BLaER1 (cell line): ENCODE measurements at regions not wholly inside any gene's neighbourhood (a gene's known extent, or its start where the extent isn't known, plus 50 kb on each side); places are given as distances from the start of the nearest gene placed in this dataset.

Source experiments
- H3K27ac ChIP-seq: shearing (Covaris generic); formaldehyde crosslinking; 2 replicates; pipeline ENCODE4 v1.8.1; 2022
- H3K27me3 ChIP-seq: shearing (Covaris generic); formaldehyde crosslinking; 2 replicates; pipeline ENCODE4 v1.8.1; 2022
- H3K36me3 ChIP-seq: shearing (Covaris generic); formaldehyde crosslinking; 2 replicates; pipeline ENCODE4 v1.8.1; 2022
- H3K4me1 ChIP-seq: shearing (Covaris generic); formaldehyde crosslinking; 2 replicates; pipeline ENCODE4 v1.8.1; 2022
- H3K4me2 ChIP-seq: shearing (Covaris generic); formaldehyde crosslinking; 2 replicates; pipeline ENCODE4 v1.8.1; 2022
- H3K4me3 ChIP-seq: shearing (Covaris generic); formaldehyde crosslinking; 2 replicates; pipeline ENCODE4 v1.8.1; 2022
- H3K9ac ChIP-seq: shearing (Covaris generic); formaldehyde crosslinking; 2 replicates; pipeline ENCODE4 v1.8.1; 2022
- H3K9me3 ChIP-seq: shearing (Covaris generic); formaldehyde crosslinking; 2 replicates; pipeline ENCODE4 v1.8.1; 2022
- H4K20me1 ChIP-seq: shearing (Covaris generic); formaldehyde crosslinking; 2 replicates; pipeline ENCODE4 v1.8.1; 2022
- Cebpa-rat ChIP-seq: shearing (Covaris generic); IDR thresholded peaks from 2 replicates; pipeline ENCODE4 v1.8.1; 2022

- Histone ChIP-seq H3K36me3 (no peaks in the 10 kb centered on the region), H4K20me1 (no peaks in the 10 kb centered on the region), H3K4me1 (peaks cover 23% of the 10 kb centered on the region), H3K4me3 (no peak overlapping the region), H3K9ac (no peak overlapping the region), H3K27ac (no peak overlapping the region), H3K9me3 (peaks cover 8% of the 10 kb centered on the region; the same call in 1 of the 2 replicates), H3K27me3 (no peaks in the 10 kb centered on the region), H3K4me2 (no peak overlapping the region)
- no peak for TF ChIP-seq Cebpa-rat
Observed at GRCh38 chr2:160650196-160651118, 156.8 kb upstream of the RBMS1 start.

- Histone ChIP-seq H4K20me1 (no peaks in the 10 kb centered on the region), H3K4me3 (no peak overlapping the region), H3K36me3 (no peaks in the 10 kb centered on the region), H3K4me1 (peaks cover 23% of the 10 kb centered on the region), H3K27me3 (no peaks in the 10 kb centered on the region), H3K9ac (no peak overlapping the region; the same call in 1 of the 2 replicates), H3K4me2 (peak overlapping the region; percentile 48), H3K27ac (peak overlapping the region; percentile 14; the same call in 1 of the 2 replicates), H3K9me3 (peaks cover 8% of the 10 kb centered on the region; the same call in 1 of the 2 replicates)
- TF ChIP-seq Cebpa-rat: no peak
Observed at GRCh38 chr2:160651416-160652200, 158.0 kb upstream of the RBMS1 start.

GRCh38 chr2:160652236-160652635 lies 158.6 kb upstream of the RBMS1 start:
- Histone ChIP-seq H3K9me3 (peaks cover 8% of the 10 kb centered on the region; the same call in 1 of the 2 replicates), H3K9ac (no peak overlapping the region; the same call in 1 of the 2 replicates), H3K4me3 (no peak overlapping the region), H3K4me1 (peaks cover 23% of the 10 kb centered on the region), H3K27me3 (no peaks in the 10 kb centered on the region), H3K36me3 (no peaks in the 10 kb centered on the region), H3K4me2 (peak overlapping the region; percentile 48), H3K27ac (peak overlapping the region; percentile 14; the same call in 1 of the 2 replicates), H4K20me1 (no peaks in the 10 kb centered on the region)
- TF ChIP-seq Cebpa-rat: no peak

- Histone ChIP-seq H3K4me2 (no peak overlapping the region), H3K4me1 (peaks cover 8% of the 10 kb centered on the region), H3K9me3 (no peaks in the 10 kb centered on the region), H3K9ac (no peak overlapping the region), H3K27me3 (no peaks in the 10 kb centered on the region), H3K27ac (no peak overlapping the region), H3K4me3 (no peak overlapping the region), H4K20me1 (no peaks in the 10 kb centered on the region), H3K36me3 (no peaks in the 10 kb centered on the region)
- TF ChIP-seq Cebpa-rat: no peak
Observed at GRCh38 chr2:160657196-160657595, 163.6 kb upstream of the RBMS1 start.

GRCh38 chr2:160658851-160659250 lies 165.2 kb upstream of the RBMS1 start:
- Histone ChIP-seq H3K9me3 (no peaks in the 10 kb centered on the region), H3K36me3 (no peaks in the 10 kb centered on the region), H3K4me1 (no peaks in the 10 kb centered on the region), H3K4me3 (no peak overlapping the region), H3K27me3 (no peaks in the 10 kb centered on the region), H3K9ac (no peak overlapping the region), H3K27ac (no peak overlapping the region), H3K4me2 (no peak overlapping the region), H4K20me1 (no peaks in the 10 kb centered on the region)
- TF ChIP-seq Cebpa-rat: no peak

GRCh38 chr2:160660741-160661140 lies 167.1 kb upstream of the RBMS1 start:
- H3K36me3 ChIP-seq: no peaks in the 10 kb centered on the region
- no peak overlapping the region for H3K4me3 ChIP-seq
- no peak overlapping the region for H3K4me2 ChIP-seq
- H3K9me3 ChIP-seq: no peaks in the 10 kb centered on the region
- TF ChIP-seq Cebpa-rat: no peak
- no peak overlapping the region for H3K27ac ChIP-seq
- H3K27me3 ChIP-seq: no peaks in the 10 kb centered on the region
- H3K9ac ChIP-seq: no peak overlapping the region
- peaks cover 2% of the 10 kb centered on the region for H3K4me1 ChIP-seq
- H4K20me1 ChIP-seq: no peaks in the 10 kb centered on the region

GRCh38 chr2:160664603-160665140 lies 171.1 kb upstream of the RBMS1 start:
- H4K20me1 ChIP-seq: no peaks in the 10 kb centered on the region
- no peak overlapping the region for H3K27ac ChIP-seq
- no peaks in the 10 kb centered on the region for H3K9me3 ChIP-seq
- no peak overlapping the region for H3K4me3 ChIP-seq
- H3K27me3 ChIP-seq: no peaks in the 10 kb centered on the region
- H3K9ac ChIP-seq: no peak overlapping the region
- no peak overlapping the region for H3K4me2 ChIP-seq
- TF ChIP-seq Cebpa-rat: no peak
- H3K4me1 ChIP-seq: peaks cover 16% of the 10 kb centered on the region
- H3K36me3 ChIP-seq: no peaks in the 10 kb centered on the region

GRCh38 chr2:160666154-160667060 lies 172.8 kb upstream of the RBMS1 start:
- H3K9ac ChIP-seq: no peak overlapping the region; the same call in 1 of the 2 replicates
- peak overlapping the region; percentile 50 for H3K4me2 ChIP-seq

GRCh38 chr2:160667811-160668210 lies 174.2 kb upstream of the RBMS1 start:
- no peak for TF ChIP-seq Cebpa-rat
- Histone ChIP-seq H3K36me3 (no peaks in the 10 kb centered on the region), H3K9ac (no peak overlapping the region), H3K27me3 (no peaks in the 10 kb centered on the region), H3K4me2 (no peak overlapping the region), H3K9me3 (no peaks in the 10 kb centered on the region), H3K4me3 (no peak overlapping the region), H3K4me1 (peaks cover 31% of the 10 kb centered on the region), H3K27ac (no peak overlapping the region), H4K20me1 (no peaks in the 10 kb centered on the region)

More at GRCh38 chr2:160666154-160667060, 172.8 kb upstream of the RBMS1 start:
- Histone ChIP-seq H3K27ac (no peak overlapping the region), H3K4me1 (peaks cover 30% of the 10 kb centered on the region), H3K4me3 (no peak overlapping the region), H3K9me3 (no peaks in the 10 kb centered on the region), H4K20me1 (no peaks in the 10 kb centered on the region), H3K27me3 (no peaks in the 10 kb centered on the region), H3K36me3 (no peaks in the 10 kb centered on the region)
- no peak for TF ChIP-seq Cebpa-rat
